DMS 273 (cell line): ENCODE measurements at regions not wholly inside any gene's neighbourhood (a gene's known extent, or its start where the extent isn't known, plus 50 kb on each side); places are given as distances from the start of the nearest gene placed in this dataset.
A peak's percentile ranks its signal among the peaks of the same experiment; 100 is the strongest.

Source experiments
- DNase-seq: peaks from one replicate; lab custom pipeline; 2025; ENCODE audit not compliant: unreplicated experiment; lab: John Stamatoyannopoulos, UW

- DNase-seq, result no peak
Measured at GRCh38 chr14:96637521-96637920, 135.3 kb downstream of the PAPOLA start.

GRCh38 chr14:96638041-96638855 lies 136.1 kb downstream of the PAPOLA start:
- DNase-seq, result no peak

DNA sequence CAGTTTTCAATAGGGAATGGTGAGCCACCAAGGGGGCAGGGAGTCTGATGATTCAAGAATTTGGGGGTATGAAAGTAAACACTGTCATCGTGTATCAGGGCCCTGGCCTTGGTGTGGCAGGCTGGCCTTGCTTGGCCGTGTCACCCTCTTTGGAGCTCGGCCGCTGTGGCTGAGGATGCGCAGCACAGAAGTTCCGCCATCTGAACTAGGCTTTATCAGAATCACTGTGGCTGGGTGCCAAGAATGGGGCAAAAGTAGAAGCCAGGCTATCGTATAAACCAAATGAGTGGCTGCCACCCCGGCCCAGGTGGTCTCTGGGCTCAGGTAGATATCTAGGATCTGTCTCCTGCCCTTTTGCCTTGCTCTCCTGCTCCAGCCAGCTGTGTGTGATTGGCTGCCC lies 137.4 kb downstream of the PAPOLA start:
- peak; percentile 16 for DNase-seq

- peak; percentile 67 for DNase-seq
Measured at GRCh38 chr14:96648506-96649326, 146.5 kb downstream of the PAPOLA start.

DNA sequence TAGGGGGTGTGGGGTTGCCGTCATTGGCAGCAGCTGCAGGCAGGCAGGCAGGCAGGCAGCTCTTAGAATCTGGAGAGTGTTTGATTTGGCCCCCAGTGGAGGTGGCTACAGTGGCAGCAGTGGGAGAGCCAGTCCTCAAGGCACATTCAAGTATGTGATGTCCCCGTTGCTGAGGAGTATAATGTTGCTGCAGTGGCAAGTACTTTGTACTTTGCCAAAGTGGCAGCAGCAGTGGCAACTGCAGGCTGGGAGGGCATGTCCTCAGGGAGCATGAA lies 147.1 kb downstream of the PAPOLA start:
- peak; percentile 67 for DNase-seq

- DNase-seq, result no peak
Measured at GRCh38 chr14:96653597-96653996, 143.6 kb upstream of the VRK1 start.

DNA sequence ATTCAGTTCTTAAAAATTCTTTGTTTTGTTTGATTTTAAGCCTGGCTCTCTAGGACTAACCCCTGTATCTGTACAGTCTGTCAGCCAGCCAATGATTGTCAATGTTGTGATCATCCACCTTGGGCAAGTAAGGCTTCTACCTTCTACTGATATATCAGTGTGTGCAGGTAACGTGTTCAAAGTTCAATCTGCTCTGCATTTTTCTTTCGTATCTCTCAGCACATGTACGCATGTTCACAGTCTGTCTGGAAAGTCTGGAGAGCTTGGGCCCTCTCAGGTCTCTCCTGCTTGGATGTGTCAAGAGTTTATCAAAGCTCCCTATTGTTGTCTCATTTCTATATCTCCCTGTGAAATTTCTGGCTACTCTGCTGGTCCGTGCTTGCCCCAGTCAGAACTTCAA lies 138.6 kb upstream of the VRK1 start:
- no peak for DNase-seq

DNA sequence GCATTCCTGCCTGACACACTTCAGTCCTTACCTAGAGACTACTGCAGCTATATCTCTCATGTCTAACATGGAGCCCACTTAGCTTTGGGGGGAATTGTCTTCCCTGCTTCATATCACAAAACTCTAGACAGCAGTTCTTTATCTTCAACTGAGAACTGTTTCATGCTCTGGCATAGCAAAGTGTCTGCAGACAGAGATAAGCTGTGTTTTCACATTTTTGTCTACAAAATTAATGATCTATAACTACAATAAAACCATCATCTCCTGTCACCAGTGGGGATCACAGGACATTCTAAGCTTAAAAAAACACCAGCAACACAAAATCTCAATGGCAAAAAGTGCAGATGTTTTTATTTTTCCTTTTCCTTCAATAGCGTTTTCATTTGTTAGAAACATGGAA lies 137.1 kb upstream of the VRK1 start:
- DNase-seq, result no peak

- no peak for DNase-seq
Measured at GRCh38 chr14:96660667-96661066, 136.5 kb upstream of the VRK1 start.

- DNase-seq, result no peak
Measured at GRCh38 chr14:96661244-96661969, 135.8 kb upstream of the VRK1 start.

DNA sequence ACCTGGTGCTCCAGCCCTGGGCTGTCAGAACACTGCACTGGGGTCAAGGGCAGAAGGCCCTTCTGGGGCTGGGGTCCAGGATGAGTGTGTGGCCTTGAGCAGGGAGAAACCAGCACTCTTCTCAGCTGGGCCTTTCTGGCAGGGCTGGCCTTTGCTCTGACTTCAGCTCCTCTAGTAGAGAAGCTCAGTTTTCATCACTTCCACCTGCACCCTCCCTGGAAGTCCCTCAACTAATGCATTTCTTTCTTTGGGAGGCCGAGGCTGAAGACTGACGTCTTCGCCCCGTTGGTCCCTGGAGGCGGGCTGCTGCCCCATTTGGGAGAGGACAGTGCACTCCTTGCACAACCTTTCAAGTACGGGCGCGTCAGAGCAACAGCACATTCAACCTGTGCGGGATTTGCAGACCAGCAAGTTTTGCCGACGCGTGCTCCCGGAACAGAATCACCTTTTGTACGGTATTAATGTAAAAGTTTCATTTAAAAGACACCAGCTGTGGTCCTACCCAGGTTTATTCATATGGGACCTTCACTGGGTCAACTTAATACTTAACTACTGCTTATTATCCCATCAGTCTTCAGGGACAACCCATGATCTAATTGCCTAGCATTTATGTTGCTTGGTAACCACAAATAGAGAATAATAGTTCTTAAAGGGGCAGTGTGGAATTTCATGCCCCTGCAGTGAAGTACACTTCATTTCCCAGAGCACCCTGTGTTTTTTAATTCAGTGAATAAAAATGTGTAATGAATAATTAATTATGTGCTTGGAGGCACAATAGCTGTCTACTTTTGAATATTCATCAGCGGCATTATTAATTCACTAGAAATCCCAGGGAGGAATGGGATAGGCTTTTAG lies 134.8 kb upstream of the VRK1 start:
- DNase-seq, result peak; percentile 57

- no peak for DNase-seq
Measured at GRCh38 chr14:96663076-96663475, 134.1 kb upstream of the VRK1 start.

- DNase-seq, result no peak
Measured at GRCh38 chr14:96663491-96664067, 133.6 kb upstream of the VRK1 start.

DNA sequence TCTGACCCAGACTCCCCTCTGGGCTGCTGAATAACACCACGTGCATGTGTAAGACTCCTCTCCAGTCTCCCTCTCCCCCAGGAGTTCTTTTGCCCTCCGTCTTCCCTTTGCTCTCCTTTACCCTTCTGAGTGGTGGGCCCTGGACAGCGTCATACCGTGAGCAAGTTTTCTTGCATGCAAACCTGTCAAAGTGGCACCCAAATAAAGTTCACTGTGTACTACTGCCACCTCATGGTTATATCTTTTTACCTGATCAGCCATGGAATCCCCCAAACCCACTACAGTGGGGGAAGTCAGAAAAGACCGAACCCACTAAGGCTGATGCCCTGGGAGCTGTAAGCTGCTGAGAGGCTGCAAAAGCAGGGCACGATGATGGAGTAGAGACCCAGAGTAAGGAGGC lies 131.1 kb upstream of the VRK1 start:
- peak; percentile 38 for DNase-seq

- DNase-seq, result no peak
Measured at GRCh38 chr14:96670391-96670790, 126.8 kb upstream of the VRK1 start.

DNA sequence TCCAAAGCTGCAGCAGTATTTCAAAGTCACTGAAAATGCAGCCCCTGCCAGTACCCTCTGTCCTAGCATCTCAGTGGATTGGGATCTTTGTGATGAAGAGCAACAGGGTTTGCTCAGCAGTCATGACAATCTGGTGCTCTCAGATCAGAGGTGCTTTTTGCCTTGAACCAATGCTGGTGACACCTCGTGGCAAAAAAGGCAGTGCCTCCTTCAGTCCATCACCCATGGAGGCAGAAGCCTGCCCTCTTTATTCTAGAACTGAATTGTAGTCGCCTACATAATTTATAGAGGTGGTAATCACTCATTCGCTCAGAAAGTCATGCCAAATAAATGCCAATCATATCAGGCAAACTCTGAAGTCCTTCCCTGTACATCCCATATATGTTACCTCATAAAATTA lies 126.0 kb upstream of the VRK1 start:
- peak; percentile 19 for DNase-seq

- DNase-seq, result no peak
Measured at GRCh38 chr14:96673706-96674105, 123.5 kb upstream of the VRK1 start.

DNA sequence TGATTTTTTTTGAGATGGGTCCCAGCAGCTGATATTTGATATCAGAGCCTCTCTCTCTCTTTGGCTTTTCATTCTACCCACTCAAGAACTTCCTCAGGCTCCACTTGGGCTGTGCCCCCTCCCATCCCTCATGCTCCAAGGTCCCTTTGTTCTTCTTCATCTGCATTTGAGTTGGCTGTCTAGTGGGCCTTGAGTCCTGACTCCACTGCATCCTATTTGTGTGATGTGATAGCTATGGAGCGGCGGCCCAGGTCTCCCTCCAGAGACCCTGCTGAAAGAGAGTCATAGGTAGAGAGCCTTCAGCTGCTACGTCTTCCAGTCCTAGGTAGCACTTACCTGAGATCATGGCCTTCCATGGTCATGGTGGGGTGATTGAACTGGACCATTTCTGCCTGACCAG lies 123.1 kb upstream of the VRK1 start:
- no peak for DNase-seq

- DNase-seq, result no peak
Measured at GRCh38 chr14:96676166-96676565, 121.0 kb upstream of the VRK1 start.

- DNase-seq, result no peak
Measured at GRCh38 chr14:96681829-96682228, 115.4 kb upstream of the VRK1 start.

GRCh38 chr14:96682401-96682800 lies 114.8 kb upstream of the VRK1 start:
- DNase-seq, result no peak
